ENCODE measurements at regions not wholly inside any gene's neighbourhood (a gene's known extent, or its start where the extent isn't known, plus 50 kb on each side); places are given as distances from the start of the nearest gene placed in this dataset.

DNA sequence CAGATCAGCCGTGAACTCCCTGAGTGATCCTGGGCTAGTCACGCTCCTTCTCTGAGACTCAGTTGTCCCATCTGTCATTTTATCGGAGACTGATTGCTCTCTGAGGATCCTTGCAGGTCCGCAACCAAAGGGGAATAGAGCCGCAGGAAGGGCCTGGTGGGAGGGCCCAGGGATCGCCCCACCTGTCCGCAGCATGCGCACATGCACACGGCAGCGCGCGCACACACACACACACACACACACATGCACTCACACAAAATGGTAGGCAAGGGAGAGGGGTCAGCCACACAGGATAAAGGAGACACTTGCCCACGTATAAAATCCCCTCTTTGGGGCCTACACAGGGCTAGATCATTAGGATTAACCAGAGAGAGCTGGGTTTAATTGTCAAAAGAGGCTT is 95.6 kb upstream of the FOXP4 start:
- Histone ChIP-seq H3K4me1 (no peaks in the 10 kb centered on the region), H3K9me3 (no peaks in the 10 kb centered on the region), H3K27me3 (peaks cover 6% of the 10 kb centered on the region), H3K4me3 (ENCODE audit: low read depth, low read length) (no peak overlapping the region), H3K36me3 (no peaks in the 10 kb centered on the region)
- no peak for DNase-seq
- no peak for TF ChIP-seq CTCF (IDR thresholded peaks at IDR 0.05; ENCODE audit: low read depth, low read length)

DNA sequence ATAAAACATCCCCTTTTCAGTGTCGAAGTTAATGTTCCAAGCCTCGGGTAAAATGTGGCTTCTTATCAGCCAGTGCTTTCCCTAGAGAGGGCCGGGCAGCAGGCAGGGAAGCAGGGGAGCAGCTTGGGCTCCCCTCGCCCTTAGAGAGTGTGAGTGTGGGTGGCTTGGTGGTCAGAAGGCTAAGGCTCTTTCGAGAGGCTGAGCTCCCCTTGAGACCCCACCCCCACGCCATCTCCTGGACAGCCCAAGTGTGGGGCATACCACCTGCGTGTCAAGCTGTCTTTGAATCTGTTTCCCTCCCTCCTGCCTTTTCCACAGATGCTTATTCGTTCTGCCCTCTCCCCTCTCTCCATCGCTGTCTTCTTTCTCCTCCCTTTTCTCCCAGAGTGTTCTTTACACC is 95.1 kb upstream of the FOXP4 start:
- no peaks in the 10 kb centered on the region for H3K36me3 ChIP-seq
- H3K4me3 ChIP-seq (ENCODE audit: low read depth, low read length): no peak overlapping the region
- TF ChIP-seq CTCF (IDR thresholded peaks at IDR 0.05; ENCODE audit: low read depth, low read length): peak; percentile 35
- no peaks in the 10 kb centered on the region for H3K9me3 ChIP-seq
- no peaks in the 10 kb centered on the region for H3K4me1 ChIP-seq
- H3K27me3 ChIP-seq: peaks cover 7% of the 10 kb centered on the region
- DNase-seq: peak; percentile 42

DNA sequence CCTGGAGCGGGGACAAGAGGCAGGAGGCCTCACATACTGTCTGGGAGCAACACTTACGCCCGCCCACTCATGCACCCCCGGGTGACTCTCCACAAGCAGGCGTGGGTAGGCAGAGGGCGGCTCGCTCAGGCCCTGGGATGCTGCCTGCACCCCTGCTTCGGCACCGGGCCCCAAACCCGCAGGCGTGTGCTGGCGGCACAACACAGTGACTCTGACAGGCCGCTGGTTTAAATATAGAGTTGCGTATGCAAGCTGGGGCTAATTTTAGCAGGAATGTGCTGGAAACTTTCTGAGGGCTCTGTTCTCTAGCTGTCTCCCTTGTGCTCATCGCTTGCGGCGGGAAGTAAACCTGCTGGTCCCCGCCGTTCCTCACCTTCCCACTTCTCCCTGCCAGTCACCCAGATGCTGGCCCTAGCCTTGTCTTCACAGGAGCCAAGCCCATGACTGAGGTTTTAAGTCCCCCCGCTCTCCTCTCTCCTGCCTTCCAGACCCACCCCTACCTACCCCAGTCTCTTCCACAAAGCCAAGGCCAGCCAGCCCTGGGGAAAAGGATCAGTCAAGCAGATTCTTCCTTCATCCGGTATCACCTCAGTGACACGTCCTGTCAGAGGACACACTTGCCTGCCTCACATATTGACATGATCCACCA is 94.5 kb upstream of the FOXP4 start:
- H3K36me3 ChIP-seq: no peaks in the 10 kb centered on the region
- H3K4me3 ChIP-seq (ENCODE audit: low read depth, low read length): no peak overlapping the region
- H3K4me1 ChIP-seq: no peaks in the 10 kb centered on the region
- H3K27me3 ChIP-seq: peaks cover 7% of the 10 kb centered on the region
- no peaks in the 10 kb centered on the region for H3K9me3 ChIP-seq
- no peak for DNase-seq
- TF ChIP-seq CTCF (IDR thresholded peaks at IDR 0.05; ENCODE audit: low read depth, low read length): no peak

DNA sequence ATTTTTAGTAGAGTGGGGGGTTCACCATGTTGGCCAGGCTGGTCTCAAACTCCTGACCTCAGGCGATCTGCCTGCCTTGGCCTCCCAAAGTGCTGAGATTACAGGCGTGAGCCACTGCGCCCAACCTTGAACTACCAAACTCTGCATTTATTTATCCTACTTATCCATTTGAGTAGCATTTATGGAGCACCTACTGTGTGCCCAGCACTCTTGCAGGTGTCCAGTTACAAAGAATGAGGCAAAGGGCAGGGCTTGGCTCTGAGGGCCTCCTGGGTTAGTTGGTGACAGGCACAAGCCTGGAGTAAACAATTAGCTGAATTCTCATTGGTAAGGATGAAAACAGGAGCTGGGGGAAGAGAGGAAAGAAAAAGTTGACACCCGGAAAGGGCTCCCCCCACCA is 93.4 kb upstream of the FOXP4 start:
- Histone ChIP-seq H3K4me3 (ENCODE audit: low read depth, low read length) (no peak overlapping the region), H3K9me3 (no peaks in the 10 kb centered on the region), H3K27me3 (peaks cover 7% of the 10 kb centered on the region), H3K4me1 (no peaks in the 10 kb centered on the region), H3K36me3 (no peaks in the 10 kb centered on the region)
- TF ChIP-seq CTCF (IDR thresholded peaks at IDR 0.05; ENCODE audit: low read depth, low read length): no peak
- no peak for DNase-seq

- H3K9me3 ChIP-seq: no peaks in the 10 kb centered on the region
- peaks cover 7% of the 10 kb centered on the region for H3K27me3 ChIP-seq
- TF ChIP-seq CTCF (IDR thresholded peaks at IDR 0.05; ENCODE audit: low read depth, low read length): no peak
- DNase-seq: no peak
- H3K4me1 ChIP-seq: no peaks in the 10 kb centered on the region
- no peaks in the 10 kb centered on the region for H3K36me3 ChIP-seq
- H3K4me3 ChIP-seq (ENCODE audit: low read depth, low read length): no peak overlapping the region
These were observed 92.9 kb upstream of the FOXP4 start for GRCh38 chr6:41453244-41453643.

GRCh38 chr6:41454189-41454789 is 91.9 kb upstream of the FOXP4 start:
- Histone ChIP-seq H3K36me3 (no peaks in the 10 kb centered on the region), H3K27me3 (peaks cover 7% of the 10 kb centered on the region), H3K9me3 (no peaks in the 10 kb centered on the region), H3K4me1 (no peaks in the 10 kb centered on the region), H3K4me3 (ENCODE audit: low read depth, low read length) (no peak overlapping the region)
- TF ChIP-seq CTCF (IDR thresholded peaks at IDR 0.05; ENCODE audit: low read depth, low read length): no peak
- no peak for DNase-seq

Measured in BE2C (cell line).